Endodermal cell (in vitro differentiated cells): ENCODE measurements at regions not wholly inside any gene's neighbourhood (a gene's known extent, or its start where the extent isn't known, plus 50 kb on each side); places are given as distances from the start of the nearest gene placed in this dataset.

Experiments
- DNase-seq: peaks from one replicate; pipeline ENCODE4 v3.0.0-alpha.2; 2017
- H3K27ac ChIP-seq: 2 replicates; pipeline ENCODE4 v1.5.1; 2013; ENCODE audit warnings: mild to moderate bottlenecking, low read depth, low read length, moderate library complexity
- H3K27me3 ChIP-seq: 2 replicates; pipeline ENCODE4 v1.6.1; 2013; ENCODE audit warnings: mild to moderate bottlenecking, low read length, moderate library complexity; ENCODE audit not compliant: insufficient read depth, control insufficient read depth, poor library complexity, severe bottlenecking
- H3K36me3 ChIP-seq: 2 replicates; pipeline ENCODE4 v1.7.0; 2013; ENCODE audit warnings: mild to moderate bottlenecking, low read length, moderate library complexity; ENCODE audit not compliant: control insufficient read depth, insufficient read depth
- H3K4me1 ChIP-seq: one replicate; pipeline ENCODE4 v1.7.0; 2013; ENCODE audit warnings: low read length; ENCODE audit not compliant: control insufficient read depth, insufficient read depth
- H3K4me3 ChIP-seq: 2 replicates; pipeline ENCODE4 v1.5.1; 2013; ENCODE audit warnings: mild to moderate bottlenecking, low read length, moderate library complexity
- H3K9ac ChIP-seq: 2 replicates; pipeline ENCODE4 v1.6.1; 2013; ENCODE audit warnings: mild to moderate bottlenecking, low read length, moderate library complexity; ENCODE audit not compliant: poor library complexity, severe bottlenecking; ENCODE audit errors: extremely low read depth
- H3K9me3 ChIP-seq: 2 replicates; pipeline ENCODE4 v1.6.1; 2013; ENCODE audit warnings: mild to moderate bottlenecking, low read length, moderate library complexity; ENCODE audit not compliant: control insufficient read depth
- H3K27ac Mint-ChIP-seq: 2 replicates; pipeline ENCODE4 v1.8.0; 2020; ENCODE audit warnings: mixed read lengths
- H3K27me3 Mint-ChIP-seq: 2 replicates; pipeline ENCODE4 v1.8.0; 2021; ENCODE audit warnings: mild to moderate bottlenecking, mixed read lengths; ENCODE audit not compliant: insufficient read depth
- H3K36me3 Mint-ChIP-seq: 2 replicates; pipeline ENCODE4 v1.8.0; 2020; ENCODE audit warnings: low read depth, mixed read lengths
- H3K4me1 Mint-ChIP-seq: 2 replicates; pipeline ENCODE4 v1.8.0; 2020; ENCODE audit warnings: mixed read lengths
- H3K4me3 Mint-ChIP-seq: 2 replicates; pipeline ENCODE4 v1.8.0; 2020; ENCODE audit warnings: mild to moderate bottlenecking, moderate library complexity, mixed read lengths
- H3K9me3 Mint-ChIP-seq: 2 replicates; pipeline ENCODE4 v1.8.0; 2020; ENCODE audit warnings: mild to moderate bottlenecking, mixed read lengths
- WGBS, 2 experiments: methylation state at CpG; one replicate each; pipeline versions ENCODE4 v1.1.5 to v1.1.7; 2013; ENCODE audit warnings: missing lambda C conversion rate in 2 of 2, mixed read lengths in 1 of 2; ENCODE audit not compliant: insufficient coverage in 1 of 2, insufficient read length in 1 of 2; 5-methylcytosine and 5-hydroxymethylcytosine counted together
- TF ChIP-seq, protein P1 (sequence below): fragments of 200-600 bp; sonication (generic); conservative IDR thresholded peaks from 2 replicates; pipeline ENCODE4 v1.5.0; 2021; ENCODE audit warnings: antibody characterized with exemption, mild to moderate bottlenecking

DNA sequence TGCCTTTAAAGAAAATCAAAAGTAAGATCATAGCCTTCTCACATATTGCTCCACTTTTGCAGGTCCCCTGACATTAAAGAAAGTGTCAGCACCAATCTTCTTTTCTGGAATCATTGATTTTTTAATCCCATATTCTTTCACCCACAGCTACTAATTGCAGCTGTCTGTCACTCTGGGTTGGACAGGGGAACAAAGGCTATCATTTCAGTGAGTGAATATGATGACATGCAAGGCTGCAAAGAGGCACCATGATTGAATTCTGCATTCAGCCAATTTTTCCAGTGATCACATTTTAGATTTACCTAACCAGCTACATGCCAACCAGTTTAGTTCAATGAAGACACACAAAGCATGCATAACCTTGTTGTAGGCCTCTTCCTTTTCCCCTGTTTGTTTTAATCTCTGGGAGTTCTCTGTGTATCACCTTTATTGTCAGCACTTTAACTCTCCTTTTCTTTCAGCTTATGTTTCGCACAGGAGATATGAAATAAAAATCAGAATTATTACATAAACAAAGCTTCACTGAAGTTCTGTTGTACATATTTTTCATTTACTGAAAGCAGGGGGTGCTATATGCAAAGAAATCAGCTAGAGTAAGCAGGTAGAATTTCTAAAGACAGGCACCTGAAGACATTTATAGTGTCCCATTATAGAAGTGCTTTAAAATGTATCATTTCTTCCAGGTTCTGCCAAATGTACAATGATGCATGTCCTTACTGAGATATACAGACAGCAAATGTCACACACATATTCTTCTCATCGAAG, 584.8 kb downstream of the PLA2G4A start:
- no peaks in the 10 kb centered on the region for H3K36me3 Mint-ChIP-seq
- WGBS, 2 experiments = 86% methylated on average over 2 of the region's 2 CpGs; no CpG with 5 or more reads in 1 of the 2 experiments

DNA sequence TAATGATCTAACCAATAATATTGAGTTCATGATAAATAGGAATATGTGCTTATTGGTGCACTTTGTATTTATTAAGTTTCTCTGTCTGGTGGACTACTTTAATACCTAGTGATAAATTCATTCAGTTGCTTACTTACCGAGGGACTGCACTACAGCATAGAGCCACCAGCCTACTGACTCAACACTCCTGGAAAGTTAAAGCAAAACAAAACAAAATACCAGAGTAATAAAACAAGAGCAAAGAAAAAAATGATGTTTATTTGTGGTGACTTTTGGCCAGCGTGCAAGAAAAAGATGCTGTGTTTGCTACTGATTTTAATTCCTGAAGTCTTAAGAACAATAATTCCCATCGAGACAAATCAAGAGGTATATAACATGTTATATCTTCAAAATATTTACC, 586.3 kb downstream of the PLA2G4A start:
- TF ChIP-seq, protein P1, sequence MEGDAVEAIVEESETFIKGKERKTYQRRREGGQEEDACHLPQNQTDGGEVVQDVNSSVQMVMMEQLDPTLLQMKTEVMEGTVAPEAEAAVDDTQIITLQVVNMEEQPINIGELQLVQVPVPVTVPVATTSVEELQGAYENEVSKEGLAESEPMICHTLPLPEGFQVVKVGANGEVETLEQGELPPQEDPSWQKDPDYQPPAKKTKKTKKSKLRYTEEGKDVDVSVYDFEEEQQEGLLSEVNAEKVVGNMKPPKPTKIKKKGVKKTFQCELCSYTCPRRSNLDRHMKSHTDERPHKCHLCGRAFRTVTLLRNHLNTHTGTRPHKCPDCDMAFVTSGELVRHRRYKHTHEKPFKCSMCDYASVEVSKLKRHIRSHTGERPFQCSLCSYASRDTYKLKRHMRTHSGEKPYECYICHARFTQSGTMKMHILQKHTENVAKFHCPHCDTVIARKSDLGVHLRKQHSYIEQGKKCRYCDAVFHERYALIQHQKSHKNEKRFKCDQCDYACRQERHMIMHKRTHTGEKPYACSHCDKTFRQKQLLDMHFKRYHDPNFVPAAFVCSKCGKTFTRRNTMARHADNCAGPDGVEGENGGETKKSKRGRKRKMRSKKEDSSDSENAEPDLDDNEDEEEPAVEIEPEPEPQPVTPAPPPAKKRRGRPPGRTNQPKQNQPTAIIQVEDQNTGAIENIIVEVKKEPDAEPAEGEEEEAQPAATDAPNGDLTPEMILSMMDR = no peak
- no peaks in the 10 kb centered on the region for H3K9me3 Mint-ChIP-seq

More for the DNA sequence above, 584.8 kb downstream of the PLA2G4A start:
- Histone ChIP-seq H3K27ac (no peak overlapping the region), H3K9ac (no peak overlapping the region), H3K4me3 (no peak overlapping the region), H3K27me3 (peaks cover 20% of the 10 kb centered on the region), H3K36me3 (no peaks in the 10 kb centered on the region), H3K4me1 (peaks cover 9% of the 10 kb centered on the region), H3K9me3 (no peaks in the 10 kb centered on the region)
- no peak overlapping the region for H3K27ac Mint-ChIP-seq
- TF ChIP-seq, protein P1 = peak; percentile 66
- DNase-seq = no peak
- H3K4me3 Mint-ChIP-seq = no peak overlapping the region
- peaks cover 13% of the 10 kb centered on the region for H3K27me3 Mint-ChIP-seq
- peaks cover 36% of the 10 kb centered on the region for H3K4me1 Mint-ChIP-seq
- H3K9me3 Mint-ChIP-seq = no peaks in the 10 kb centered on the region

DNA sequence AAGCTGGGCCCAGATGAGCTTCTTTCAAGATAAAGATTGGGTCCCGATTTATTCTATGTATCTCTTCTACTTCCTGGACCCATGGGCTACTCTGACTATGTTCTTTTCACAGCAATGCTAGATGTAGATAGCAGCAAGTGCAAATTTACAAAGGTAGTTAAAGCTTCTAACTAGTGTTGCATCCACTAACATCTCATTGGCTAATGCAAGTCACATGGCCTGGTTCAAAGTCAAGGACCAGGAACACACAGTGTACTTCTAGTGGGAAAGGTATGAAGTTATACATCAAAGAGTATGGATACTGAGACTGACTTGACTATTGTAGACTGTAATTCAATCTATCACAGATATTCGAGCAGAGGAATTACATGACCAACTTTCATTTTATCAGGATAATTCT, 588.8 kb downstream of the PLA2G4A start:
- H3K27me3 Mint-ChIP-seq = peaks cover 15% of the 10 kb centered on the region
- Histone ChIP-seq H3K4me3 (no peak overlapping the region), H3K4me1 (no peaks in the 10 kb centered on the region), H3K9me3 (no peaks in the 10 kb centered on the region), H3K9ac (no peak overlapping the region), H3K36me3 (no peaks in the 10 kb centered on the region), H3K27me3 (peaks cover 20% of the 10 kb centered on the region), H3K27ac (no peak overlapping the region)
- no peak for DNase-seq
- TF ChIP-seq, protein P1 = no peak
- WGBS, 2 experiments = 91 to 100% methylated on average over 1 to 2 of the region's 2 CpGs
- H3K4me3 Mint-ChIP-seq = no peak overlapping the region
- no peaks in the 10 kb centered on the region for H3K9me3 Mint-ChIP-seq
- peaks cover 16% of the 10 kb centered on the region for H3K4me1 Mint-ChIP-seq
- H3K27ac Mint-ChIP-seq = no peak overlapping the region
- H3K36me3 Mint-ChIP-seq = no peaks in the 10 kb centered on the region

More for the DNA sequence above, 586.3 kb downstream of the PLA2G4A start:
- DNase-seq = no peak
- Histone ChIP-seq H3K9me3 (no peaks in the 10 kb centered on the region), H3K27ac (no peak overlapping the region), H3K4me3 (no peak overlapping the region), H3K4me1 (no peaks in the 10 kb centered on the region), H3K9ac (no peak overlapping the region), H3K36me3 (no peaks in the 10 kb centered on the region), H3K27me3 (peaks cover 20% of the 10 kb centered on the region)
- Mint-ChIP-seq H3K27me3 (peaks cover 13% of the 10 kb centered on the region), H3K4me3 (no peak overlapping the region), H3K27ac (no peak overlapping the region), H3K4me1 (peaks cover 22% of the 10 kb centered on the region), H3K36me3 (no peaks in the 10 kb centered on the region)
- 100% methylated on average over 3 of the region's 3 CpGs; no CpG with 5 or more reads in 1 of the 2 experiments for WGBS, 2 experiments
